ENCODE measurements at regions not wholly inside any gene's neighbourhood (a gene's known extent, or its start where the extent isn't known, plus 50 kb on each side); places are given as distances from the start of the nearest gene placed in this dataset.

GRCh38 chr2:133794114-133794513, 225.9 kb upstream of the NCKAP5 start:
- in situ Hi-C loops (cut with MboI) (no loop called here), intact Hi-C loops (cut with micrococcal nuclease; ENCODE audit: unreplicated experiment) (no loop called here)
- Histone ChIP-seq H3K27me3 (replicated peaks in 1 of 2; ENCODE audit: control insufficient read depth in 2 of 2, insufficient read depth in 2 of 2, low read length in 1 of 2) (peaks cover 0 to 5% of the 10 kb centered on the region in 2 experiments; a peak in 1 of 4 replicates), H4K20me1 (ENCODE audit: control insufficient read depth, insufficient read depth) (no peaks in the 10 kb centered on the region), H3K36me3 (ENCODE audit: control insufficient read depth in 2 of 2, insufficient read depth in 2 of 2, low read length in 1 of 2) (no peaks in the 10 kb centered on the region), H3K27ac (ENCODE audit: control insufficient read depth, insufficient read depth) (no peak overlapping the region), H3K4me3 (no peak overlapping the region), H3K79me2 (ENCODE audit: control insufficient read depth, insufficient read depth, low read length) (no peaks in the 10 kb centered on the region), H3K9me3 (replicated peaks; ENCODE audit: control insufficient read depth, insufficient read depth, low read length) (no peaks in the 10 kb centered on the region), H3K4me1 (ENCODE audit: control insufficient read depth, insufficient read depth, low read length) (no peaks in the 10 kb centered on the region), H2AFZ (ENCODE audit: control insufficient read depth, low read depth, low read length) (no peak overlapping the region), H3K9ac (ENCODE audit: control insufficient read depth, insufficient read depth, low read length) (no peak overlapping the region), H3K4me2 (ENCODE audit: control insufficient read depth, insufficient read depth) (no peak overlapping the region)
- BruUV-seq (replicated peaks) = no TSS peak
- POLR2A ChIA-PET = no interaction called here
- FAIRE-seq = no peak
- ATAC-seq = no peak
- RAD21 ChIA-PET (ENCODE audit: unreplicated experiment) = no interaction called here
- no peak for DNase-seq (ENCODE audit: low read depth, low spot score)
- WGBS (ENCODE audit: insufficient coverage, insufficient replicate concordance, low lambda C conversion rate, missing lambda C conversion rate) = 36% methylated on average over 1 of the region's 1 CpG
- CTCF ChIA-PET = no interaction called here
- TF ChIP-seq TARDBP (IDR thresholded peaks at IDR 0.05; ENCODE audit: borderline replicate concordance) = no peak
- TF ChIP-seq NBN (IDR thresholded peaks at IDR 0.05) = no peak
- no peak for TF ChIP-seq NFXL1 (IDR thresholded peaks at IDR 0.05; ENCODE audit: borderline replicate concordance)
- TF ChIP-seq CREM (IDR thresholded peaks at IDR 0.05; ENCODE audit: low read depth) = no peak
- no peak for TF ChIP-seq RCOR1 (conservative IDR thresholded peaks at IDR 0.05; ENCODE audit: low read depth, low read length)
- TF ChIP-seq, protein P1, sequence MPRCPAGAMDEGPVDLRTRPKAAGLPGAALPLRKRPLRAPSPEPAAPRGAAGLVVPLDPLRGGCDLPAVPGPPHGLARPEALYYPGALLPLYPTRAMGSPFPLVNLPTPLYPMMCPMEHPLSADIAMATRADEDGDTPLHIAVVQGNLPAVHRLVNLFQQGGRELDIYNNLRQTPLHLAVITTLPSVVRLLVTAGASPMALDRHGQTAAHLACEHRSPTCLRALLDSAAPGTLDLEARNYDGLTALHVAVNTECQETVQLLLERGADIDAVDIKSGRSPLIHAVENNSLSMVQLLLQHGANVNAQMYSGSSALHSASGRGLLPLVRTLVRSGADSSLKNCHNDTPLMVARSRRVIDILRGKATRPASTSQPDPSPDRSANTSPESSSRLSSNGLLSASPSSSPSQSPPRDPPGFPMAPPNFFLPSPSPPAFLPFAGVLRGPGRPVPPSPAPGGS (IDR thresholded peaks at IDR 0.05; ENCODE audit: borderline replicate concordance, insufficient read depth, low read depth, low read length, poor library complexity, severe bottlenecking) = no peak
- no peak for TF ChIP-seq GATAD2B (conservative IDR thresholded peaks at IDR 0.05; ENCODE audit: low read depth)
- no peak for TF ChIP-seq SIX5 (IDR thresholded peaks at IDR 0.05; ENCODE audit: low read depth, low read length, severe bottlenecking)
- TF ChIP-seq USF2 (IDR thresholded peaks at IDR 0.05; ENCODE audit: borderline replicate concordance, low read depth, low read length) = no peak
- no peak for TF ChIP-seq KLF5 (IDR thresholded peaks at IDR 0.05; ENCODE audit: partially characterized antibody)
- TF ChIP-seq MTA3 (IDR thresholded peaks at IDR 0.05; ENCODE audit: borderline replicate concordance, low read length) = no peak
- no peak for TF ChIP-seq POLR2AphosphoS5 (IDR thresholded peaks at IDR 0.05; ENCODE audit: low read length)
- TF ChIP-seq SREBF2 (IDR thresholded peaks at IDR 0.05; ENCODE audit: low read length) = no peak
- no peak for TF ChIP-seq CBFB (IDR thresholded peaks at IDR 0.05; ENCODE audit: low read depth)
- TF ChIP-seq RELB (IDR thresholded peaks at IDR 0.05; ENCODE audit: low read depth) = no peak
- TF ChIP-seq SKIL (IDR thresholded peaks at IDR 0.05; ENCODE audit: low read depth, poor library complexity, severe bottlenecking) = no peak
- no peak for TF ChIP-seq SMC3 (IDR thresholded peaks at IDR 0.05; ENCODE audit: borderline replicate concordance, low read length)
- SMC1A ChIA-PET (ENCODE audit: uncharacterized antibody, unreplicated experiment) = no interaction called here

Measured in GM12878 (cell line).